Neutrophil (primary cell): ENCODE measurements at regions not wholly inside any gene's neighbourhood (a gene's known extent, or its start where the extent isn't known, plus 50 kb on each side); places are given as distances from the start of the nearest gene placed in this dataset.

Experiments used
- H3K27ac ChIP-seq: fragments of 200-600 bp; sonication (generic); 2 replicates; pipeline ENCODE4 v1.5.1; 2016; ENCODE audit warnings: mild to moderate bottlenecking, moderate library complexity
- H3K27me3 ChIP-seq: fragments of 200-600 bp; sonication (generic); 2 replicates; pipeline ENCODE4 v1.6.0; 2016; ENCODE audit warnings: mild to moderate bottlenecking
- H3K36me3 ChIP-seq: fragments of 200-600 bp; sonication (generic); 2 replicates; pipeline ENCODE4 v1.5.1; 2017
- H3K4me1 ChIP-seq, 2 experiments: fragments of 200-600 bp in 1 of 2; sonication (generic) in 1 of 2; 1 replicate in 1 of 2; 2 replicates in 1 of 2; pipeline versions ENCODE4 v1.5.1 to v1.6.1; 2013 to 2016; ENCODE audit warnings: low read depth in 1 of 2, low read length in 1 of 2, mild to moderate bottlenecking in 1 of 2, moderate library complexity in 1 of 2; ENCODE audit not compliant: control insufficient read depth in 1 of 2, insufficient read depth in 1 of 2
- H3K4me3 ChIP-seq, 2 experiments: fragments of 200-600 bp in 1 of 2; sonication (generic) in 1 of 2; 1 replicate in 1 of 2; 2 replicates in 1 of 2; pipeline ENCODE4 v1.5.1; 2013 to 2016; ENCODE audit warnings: low read depth in 1 of 2, low read length in 1 of 2, mild to moderate bottlenecking in 1 of 2, moderate library complexity in 1 of 2
- H3K9me3 ChIP-seq: fragments of 200-600 bp; sonication (generic); 2 replicates; pipeline ENCODE4 v1.5.1; 2016
- TF ChIP-seq, protein P1 (sequence below): fragments of 200-600 bp; sonication (generic); IDR thresholded peaks from 2 replicates; pipeline ENCODE4 v1.5.1; 2016; ENCODE audit warnings: antibody characterized with exemption

DNA sequence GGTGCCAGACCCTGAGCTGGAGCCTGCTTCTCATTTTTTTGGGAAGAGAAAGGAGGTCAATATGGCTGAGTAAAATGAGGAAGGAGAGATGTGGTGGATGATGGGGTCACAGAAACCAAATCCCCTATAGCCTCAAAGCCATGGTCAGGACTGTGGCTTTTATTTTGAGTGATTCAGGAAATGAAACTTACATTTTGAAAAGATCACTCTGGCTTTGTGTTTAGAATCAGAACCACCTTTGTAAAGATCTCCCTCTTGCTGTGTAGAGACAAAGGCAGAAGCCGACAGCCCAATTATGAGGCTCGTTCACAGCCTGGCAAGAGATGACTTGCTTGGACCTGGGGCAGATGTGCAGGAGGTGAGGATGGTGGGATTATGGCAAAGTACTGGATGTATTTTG lies 121.6 kb upstream of the ANKFN1 start:
- TF ChIP-seq, protein P1, sequence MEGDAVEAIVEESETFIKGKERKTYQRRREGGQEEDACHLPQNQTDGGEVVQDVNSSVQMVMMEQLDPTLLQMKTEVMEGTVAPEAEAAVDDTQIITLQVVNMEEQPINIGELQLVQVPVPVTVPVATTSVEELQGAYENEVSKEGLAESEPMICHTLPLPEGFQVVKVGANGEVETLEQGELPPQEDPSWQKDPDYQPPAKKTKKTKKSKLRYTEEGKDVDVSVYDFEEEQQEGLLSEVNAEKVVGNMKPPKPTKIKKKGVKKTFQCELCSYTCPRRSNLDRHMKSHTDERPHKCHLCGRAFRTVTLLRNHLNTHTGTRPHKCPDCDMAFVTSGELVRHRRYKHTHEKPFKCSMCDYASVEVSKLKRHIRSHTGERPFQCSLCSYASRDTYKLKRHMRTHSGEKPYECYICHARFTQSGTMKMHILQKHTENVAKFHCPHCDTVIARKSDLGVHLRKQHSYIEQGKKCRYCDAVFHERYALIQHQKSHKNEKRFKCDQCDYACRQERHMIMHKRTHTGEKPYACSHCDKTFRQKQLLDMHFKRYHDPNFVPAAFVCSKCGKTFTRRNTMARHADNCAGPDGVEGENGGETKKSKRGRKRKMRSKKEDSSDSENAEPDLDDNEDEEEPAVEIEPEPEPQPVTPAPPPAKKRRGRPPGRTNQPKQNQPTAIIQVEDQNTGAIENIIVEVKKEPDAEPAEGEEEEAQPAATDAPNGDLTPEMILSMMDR, result no peak
- H3K4me1 ChIP-seq, result peaks cover 13 to 19% of the 10 kb centered on the region in 2 experiments

DNA sequence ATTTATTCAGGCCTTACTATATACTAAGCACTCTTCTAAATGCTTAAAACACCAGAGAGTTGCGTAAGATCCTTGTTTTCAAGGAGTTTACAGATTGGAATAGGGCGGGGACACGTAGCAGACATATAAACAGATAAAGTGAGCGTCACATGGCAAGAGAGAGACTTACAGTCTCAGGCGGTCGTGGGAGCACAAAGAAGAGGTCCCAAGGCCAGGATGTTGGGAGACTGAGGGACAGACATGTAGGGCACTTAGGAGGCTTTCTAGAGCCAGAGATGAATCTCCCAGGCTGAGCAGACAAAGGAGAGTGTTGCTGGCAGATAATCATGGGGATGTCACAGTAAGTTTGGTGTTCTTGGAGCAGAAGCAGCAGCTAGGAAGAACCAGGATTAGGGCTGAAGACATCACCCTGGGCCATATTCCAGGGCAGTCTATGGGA lies 119.1 kb upstream of the ANKFN1 start:
- Histone ChIP-seq H3K4me3 (no peak overlapping the region), H3K36me3 (no peaks in the 10 kb centered on the region), H3K27ac (no peak overlapping the region), H3K9me3 (no peaks in the 10 kb centered on the region), H3K4me1 (no peaks in the 10 kb centered on the region), H3K27me3 (no peaks in the 10 kb centered on the region)
- TF ChIP-seq, protein P1, result no peak

More for the DNA sequence above, 121.6 kb upstream of the ANKFN1 start:
- no peaks in the 10 kb centered on the region for H3K27me3 ChIP-seq
- no peak overlapping the region for H3K27ac ChIP-seq
- no peaks in the 10 kb centered on the region for H3K36me3 ChIP-seq
- no peak overlapping the region for H3K4me3 ChIP-seq
- no peaks in the 10 kb centered on the region for H3K9me3 ChIP-seq

DNA sequence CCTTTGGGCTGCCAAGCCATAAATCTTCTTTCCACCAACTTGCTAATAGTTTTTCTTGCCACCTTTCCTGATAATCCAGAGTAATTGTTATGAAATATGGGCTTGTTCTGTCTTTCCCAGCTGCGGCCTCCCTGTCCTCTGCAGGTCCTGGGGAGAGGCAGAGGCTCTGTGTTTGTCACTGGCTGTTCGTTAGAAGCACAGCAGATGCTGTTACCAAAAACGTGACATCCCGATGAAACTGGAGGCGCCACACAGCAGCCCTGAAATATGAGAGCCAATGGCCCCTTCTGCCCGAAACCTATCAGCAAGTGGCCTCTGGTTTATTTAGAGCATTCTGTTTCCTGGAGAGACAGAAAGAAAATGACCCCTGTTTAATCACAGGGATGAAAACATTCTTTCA lies 115.1 kb upstream of the ANKFN1 start:
- no peak overlapping the region for H3K4me3 ChIP-seq
- TF ChIP-seq, protein P1, result no peak
- no peak overlapping the region for H3K27ac ChIP-seq
- H3K36me3 ChIP-seq, result no peaks in the 10 kb centered on the region
- no peaks in the 10 kb centered on the region for H3K4me1 ChIP-seq
- no peaks in the 10 kb centered on the region for H3K9me3 ChIP-seq
- no peaks in the 10 kb centered on the region for H3K27me3 ChIP-seq

DNA sequence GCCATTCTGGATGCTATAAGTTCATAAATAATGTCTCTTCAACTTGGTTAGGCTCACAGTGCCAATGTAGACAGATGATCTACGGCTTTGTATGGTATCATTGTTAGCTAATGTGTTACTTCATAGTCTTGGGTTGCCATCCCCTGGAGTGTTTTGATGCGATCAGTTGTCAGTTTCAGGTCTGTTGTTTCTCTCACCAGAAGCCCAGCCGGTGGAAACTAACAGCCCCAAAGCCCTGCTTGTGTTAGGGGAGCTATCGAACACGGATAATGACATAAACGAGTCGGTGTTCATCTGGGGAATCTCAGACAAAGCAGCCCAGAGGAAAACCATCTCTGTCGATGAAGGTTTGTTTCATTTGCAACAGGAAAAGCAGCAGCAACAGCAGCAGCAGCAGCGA lies 107.4 kb upstream of the ANKFN1 start:
- no peaks in the 10 kb centered on the region for H3K4me1 ChIP-seq
- H3K36me3 ChIP-seq, result no peaks in the 10 kb centered on the region
- H3K27ac ChIP-seq, result no peak overlapping the region
- H3K4me3 ChIP-seq, result no peak overlapping the region
- no peaks in the 10 kb centered on the region for H3K9me3 ChIP-seq
- no peaks in the 10 kb centered on the region for H3K27me3 ChIP-seq
- TF ChIP-seq, protein P1, result no peak

DNA sequence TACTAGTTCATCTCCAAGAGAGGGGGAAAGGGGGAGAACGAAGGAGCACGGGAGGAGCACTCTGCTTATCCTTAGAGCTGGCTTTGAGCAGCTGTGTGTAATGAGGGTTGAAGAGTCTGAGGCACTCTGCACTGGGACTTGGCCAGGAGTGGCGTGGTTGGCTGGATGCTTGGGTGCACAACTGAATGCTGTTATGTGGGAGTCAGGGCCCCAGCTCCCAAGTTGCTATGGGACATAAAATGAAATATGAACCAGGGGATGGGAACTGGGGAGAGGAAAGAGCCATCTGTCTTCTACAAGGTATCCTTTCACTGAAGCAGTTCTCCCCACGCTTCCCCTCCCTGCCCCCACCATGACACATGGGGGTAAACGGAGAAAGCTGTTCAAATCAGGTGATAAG lies 105.9 kb upstream of the ANKFN1 start:
- Histone ChIP-seq H3K4me3 (no peak overlapping the region), H3K9me3 (no peaks in the 10 kb centered on the region), H3K4me1 (no peaks in the 10 kb centered on the region), H3K36me3 (no peaks in the 10 kb centered on the region), H3K27ac (no peak overlapping the region), H3K27me3 (no peaks in the 10 kb centered on the region)
- TF ChIP-seq, protein P1, result no peak

DNA sequence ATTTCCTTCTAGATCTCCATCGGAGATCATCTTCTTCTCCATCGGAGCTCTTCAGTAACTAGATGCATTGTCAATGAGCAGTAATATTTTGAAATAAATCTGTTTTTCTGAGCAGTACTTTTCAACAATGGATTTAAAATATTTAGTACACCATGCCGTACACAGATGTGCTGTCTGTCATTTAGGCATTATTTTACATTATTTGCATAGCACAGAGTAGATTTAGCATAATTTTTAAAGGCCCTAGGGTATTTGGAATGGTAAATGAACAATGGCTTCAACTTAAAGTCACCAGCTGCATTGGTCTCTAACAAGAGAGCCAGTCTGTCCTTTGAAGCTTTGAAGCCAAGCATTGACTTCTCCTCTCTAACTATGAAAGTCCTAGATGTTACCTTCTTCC lies 95.4 kb upstream of the ANKFN1 start:
- Histone ChIP-seq H3K27me3 (no peaks in the 10 kb centered on the region), H3K27ac (no peak overlapping the region), H3K36me3 (no peaks in the 10 kb centered on the region), H3K9me3 (no peaks in the 10 kb centered on the region), H3K4me1 (no peaks in the 10 kb centered on the region), H3K4me3 (no peak overlapping the region)
- TF ChIP-seq, protein P1, result no peak
